ENCODE measurements at regions not wholly inside any gene's neighbourhood (a gene's known extent, or its start where the extent isn't known, plus 50 kb on each side); places are given as distances from the start of the nearest gene placed in this dataset.

- no peak overlapping the region for H3K9ac ChIP-seq (ENCODE audit: low read depth, low read length)
- H3K36me3 ChIP-seq (ENCODE audit: control insufficient read depth, insufficient read depth, low read length) = no peaks in the 10 kb centered on the region
- no peaks in the 10 kb centered on the region for H3K4me1 ChIP-seq (ENCODE audit: control insufficient read depth, insufficient read depth, low read length)
- no peaks in the 10 kb centered on the region for H3K27me3 ChIP-seq (ENCODE audit: control insufficient read depth, insufficient read depth, low read length)
- no peaks in the 10 kb centered on the region for H3K9me3 ChIP-seq (ENCODE audit: control insufficient read depth, insufficient read depth, low read length)
- H3K4me3 ChIP-seq (ENCODE audit: low read depth, low read length) = no peak overlapping the region
Measured at GRCh38 chr1:208581209-208581608, 337.0 kb upstream of the PLXNA2 start.

- Histone ChIP-seq H3K36me3 (ENCODE audit: control insufficient read depth, insufficient read depth, low read length) (no peaks in the 10 kb centered on the region), H3K4me3 (ENCODE audit: low read depth, low read length) (no peak overlapping the region), H3K9ac (ENCODE audit: low read depth, low read length) (no peak overlapping the region), H3K9me3 (ENCODE audit: control insufficient read depth, insufficient read depth, low read length) (no peaks in the 10 kb centered on the region), H3K4me1 (ENCODE audit: control insufficient read depth, insufficient read depth, low read length) (no peaks in the 10 kb centered on the region), H3K27me3 (ENCODE audit: control insufficient read depth, insufficient read depth, low read length) (no peaks in the 10 kb centered on the region)
Measured at GRCh38 chr1:208581667-208582066, 337.5 kb upstream of the PLXNA2 start.

DNA sequence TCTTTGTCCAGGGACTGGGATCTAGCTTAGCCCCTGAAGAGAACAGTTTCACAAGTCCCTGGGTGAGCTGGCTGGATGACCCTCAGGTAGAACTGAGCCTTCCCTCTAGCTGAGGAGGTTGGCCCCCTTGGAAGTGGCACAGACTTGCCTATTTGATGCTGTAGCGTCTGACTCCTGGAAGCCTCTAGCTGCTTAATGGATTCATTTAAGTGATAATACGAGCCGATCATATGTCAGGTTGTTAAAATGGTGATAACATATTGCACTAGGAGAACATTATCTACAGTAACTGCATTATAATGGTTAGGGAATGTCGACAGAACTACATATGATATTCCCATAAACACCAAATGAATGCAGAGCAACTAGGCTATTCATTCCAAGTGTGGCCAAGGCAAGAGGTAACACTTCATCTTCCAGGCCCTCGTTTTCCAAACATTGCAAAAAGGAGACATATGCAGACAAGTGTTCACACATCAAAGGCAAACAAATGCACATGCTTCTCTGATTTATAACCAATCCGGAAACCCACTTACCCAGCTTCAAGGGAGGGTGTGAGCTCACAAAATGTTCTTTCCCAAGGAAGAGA lies 340.1 kb upstream of the PLXNA2 start:
- H3K9me3 ChIP-seq (ENCODE audit: control insufficient read depth, insufficient read depth, low read length) = no peaks in the 10 kb centered on the region
- no peak overlapping the region for H3K9ac ChIP-seq (ENCODE audit: low read depth, low read length)
- no peaks in the 10 kb centered on the region for H3K27me3 ChIP-seq (ENCODE audit: control insufficient read depth, insufficient read depth, low read length)
- H3K36me3 ChIP-seq (ENCODE audit: control insufficient read depth, insufficient read depth, low read length) = no peaks in the 10 kb centered on the region
- H3K4me1 ChIP-seq (ENCODE audit: control insufficient read depth, insufficient read depth, low read length) = no peaks in the 10 kb centered on the region
- H3K4me3 ChIP-seq (ENCODE audit: low read depth, low read length) = no peak overlapping the region

GRCh38 chr1:208587110-208587509 lies 342.9 kb upstream of the PLXNA2 start:
- H3K36me3 ChIP-seq (ENCODE audit: control insufficient read depth, insufficient read depth, low read length) = no peaks in the 10 kb centered on the region
- H3K9me3 ChIP-seq (ENCODE audit: control insufficient read depth, insufficient read depth, low read length) = no peaks in the 10 kb centered on the region
- no peaks in the 10 kb centered on the region for H3K4me1 ChIP-seq (ENCODE audit: control insufficient read depth, insufficient read depth, low read length)
- H3K27me3 ChIP-seq (ENCODE audit: control insufficient read depth, insufficient read depth, low read length) = no peaks in the 10 kb centered on the region
- H3K9ac ChIP-seq (ENCODE audit: low read depth, low read length) = no peak overlapping the region
- H3K4me3 ChIP-seq (ENCODE audit: low read depth, low read length) = no peak overlapping the region

DNA sequence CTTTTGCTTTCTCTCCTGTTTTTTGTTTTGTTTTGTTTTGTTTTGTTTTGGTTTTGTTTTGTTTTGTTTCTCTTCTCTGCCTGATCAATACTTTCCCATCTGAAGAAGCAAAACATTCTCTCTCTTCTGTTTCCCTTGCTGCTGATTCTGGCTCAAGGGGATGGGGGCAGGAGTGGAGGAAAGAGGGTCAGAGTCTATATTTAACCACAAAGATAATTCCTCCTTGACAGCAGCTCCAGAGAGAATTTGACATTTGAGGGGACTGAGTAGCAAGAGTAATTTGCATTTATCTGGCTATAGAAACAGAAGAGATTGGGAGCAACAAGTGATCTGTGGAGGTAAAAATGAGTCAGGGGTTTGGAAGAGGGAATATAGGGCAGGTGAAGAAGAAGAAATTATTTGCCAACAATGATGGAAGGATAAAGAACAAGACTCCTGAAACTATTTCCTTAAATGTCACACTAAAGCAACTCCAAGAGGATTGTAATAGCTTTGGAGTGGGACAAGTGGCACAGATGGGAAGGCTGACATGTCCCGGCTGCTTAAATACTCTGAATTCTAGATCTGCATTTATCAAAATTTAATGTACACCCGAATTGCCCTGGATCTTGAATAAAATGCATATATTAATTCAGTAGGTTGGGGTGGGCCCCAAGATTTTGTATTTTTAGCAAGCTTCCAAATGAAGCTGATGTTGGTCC lies 349.3 kb upstream of the PLXNA2 start:
- no peaks in the 10 kb centered on the region for H3K27me3 ChIP-seq (ENCODE audit: control insufficient read depth, insufficient read depth, low read length)
- H3K4me3 ChIP-seq (ENCODE audit: low read depth, low read length) = no peak overlapping the region
- H3K36me3 ChIP-seq (ENCODE audit: control insufficient read depth, insufficient read depth, low read length) = no peaks in the 10 kb centered on the region
- H3K4me1 ChIP-seq (ENCODE audit: control insufficient read depth, insufficient read depth, low read length) = peaks cover 2% of the 10 kb centered on the region
- no peaks in the 10 kb centered on the region for H3K9me3 ChIP-seq (ENCODE audit: control insufficient read depth, insufficient read depth, low read length)
- H3K9ac ChIP-seq (ENCODE audit: low read depth, low read length) = no peak overlapping the region

DNA sequence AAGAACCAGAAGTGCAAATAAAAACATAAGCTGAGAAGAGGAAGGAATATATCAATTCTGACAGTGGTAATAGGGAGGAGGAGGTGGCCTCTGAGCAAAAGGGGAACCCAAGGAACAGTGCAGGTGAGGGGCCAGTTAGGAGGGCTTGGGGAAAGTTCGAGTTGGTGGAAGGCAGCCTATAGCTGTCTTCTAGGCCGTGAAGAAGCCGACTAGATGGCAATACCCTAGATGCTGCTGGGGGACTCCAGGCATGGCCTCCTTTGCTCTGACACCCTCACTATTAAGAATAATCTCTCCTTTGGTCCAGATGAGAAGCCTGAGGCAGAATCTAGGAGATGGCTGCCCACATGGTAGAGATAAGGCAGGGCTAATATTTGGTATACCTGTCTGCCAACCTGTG lies 351.1 kb upstream of the PLXNA2 start:
- Histone ChIP-seq H3K4me1 (ENCODE audit: control insufficient read depth, insufficient read depth, low read length) (peaks cover 10% of the 10 kb centered on the region), H3K27me3 (ENCODE audit: control insufficient read depth, insufficient read depth, low read length) (no peaks in the 10 kb centered on the region), H3K4me3 (ENCODE audit: low read depth, low read length) (no peak overlapping the region), H3K9ac (ENCODE audit: low read depth, low read length) (no peak overlapping the region), H3K36me3 (ENCODE audit: control insufficient read depth, insufficient read depth, low read length) (no peaks in the 10 kb centered on the region), H3K9me3 (ENCODE audit: control insufficient read depth, insufficient read depth, low read length) (no peaks in the 10 kb centered on the region)

DNA sequence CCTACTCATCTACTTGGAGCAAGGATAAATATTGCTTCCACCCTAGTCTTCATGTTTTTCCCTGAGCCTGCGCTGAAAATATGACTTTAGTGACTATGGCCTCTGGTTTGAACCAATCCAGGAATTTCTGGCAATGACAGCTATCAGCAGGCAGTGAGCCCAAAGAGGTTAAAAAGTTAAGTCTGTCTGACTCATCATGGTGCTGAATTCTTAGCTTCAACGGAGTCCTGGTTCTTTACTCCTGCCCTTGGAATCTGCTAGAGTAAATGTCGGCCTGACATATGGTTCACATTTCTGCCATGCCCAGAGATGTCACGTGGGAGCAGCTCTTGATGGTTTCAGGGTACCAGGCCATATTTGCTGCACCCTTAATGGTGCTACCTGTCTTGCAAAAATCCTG lies 351.6 kb upstream of the PLXNA2 start:
- H3K4me3 ChIP-seq (ENCODE audit: low read depth, low read length) = no peak overlapping the region
- H3K9me3 ChIP-seq (ENCODE audit: control insufficient read depth, insufficient read depth, low read length) = no peaks in the 10 kb centered on the region
- no peaks in the 10 kb centered on the region for H3K36me3 ChIP-seq (ENCODE audit: control insufficient read depth, insufficient read depth, low read length)
- no peak overlapping the region for H3K9ac ChIP-seq (ENCODE audit: low read depth, low read length)
- peaks cover 16% of the 10 kb centered on the region for H3K4me1 ChIP-seq (ENCODE audit: control insufficient read depth, insufficient read depth, low read length)
- H3K27me3 ChIP-seq (ENCODE audit: control insufficient read depth, insufficient read depth, low read length) = no peaks in the 10 kb centered on the region

GRCh38 chr1:208597571-208597970 lies 353.4 kb upstream of the PLXNA2 start:
- Histone ChIP-seq H3K9me3 (ENCODE audit: control insufficient read depth, insufficient read depth, low read length) (no peaks in the 10 kb centered on the region), H3K27me3 (ENCODE audit: control insufficient read depth, insufficient read depth, low read length) (no peaks in the 10 kb centered on the region), H3K4me1 (ENCODE audit: control insufficient read depth, insufficient read depth, low read length) (peaks cover 25% of the 10 kb centered on the region), H3K9ac (ENCODE audit: low read depth, low read length) (no peak overlapping the region), H3K36me3 (ENCODE audit: control insufficient read depth, insufficient read depth, low read length) (no peaks in the 10 kb centered on the region), H3K4me3 (ENCODE audit: low read depth, low read length) (no peak overlapping the region)

DNA sequence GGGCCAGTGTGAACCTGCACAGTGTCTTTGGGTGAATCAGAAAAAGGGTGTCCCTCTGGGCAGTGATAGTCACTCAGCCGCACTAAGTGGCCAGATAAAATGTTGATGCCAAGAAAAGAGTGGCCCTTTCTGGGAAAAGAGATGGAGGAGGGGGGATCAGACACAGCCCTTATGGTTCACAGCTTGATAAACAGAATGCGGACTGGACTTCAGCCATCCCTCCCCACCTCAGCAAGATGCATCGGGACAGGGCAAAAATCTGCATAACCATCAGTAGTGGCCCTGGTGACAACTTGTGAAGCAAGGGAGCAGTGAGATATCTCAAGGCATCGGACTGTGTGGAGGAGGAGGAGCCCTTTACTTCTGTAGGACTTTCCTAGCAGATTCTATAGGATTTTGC lies 353.8 kb upstream of the PLXNA2 start:
- no peaks in the 10 kb centered on the region for H3K27me3 ChIP-seq (ENCODE audit: control insufficient read depth, insufficient read depth, low read length)
- H3K9me3 ChIP-seq (ENCODE audit: control insufficient read depth, insufficient read depth, low read length) = no peaks in the 10 kb centered on the region
- no peak overlapping the region for H3K4me3 ChIP-seq (ENCODE audit: low read depth, low read length)
- no peak overlapping the region for H3K9ac ChIP-seq (ENCODE audit: low read depth, low read length)
- H3K36me3 ChIP-seq (ENCODE audit: control insufficient read depth, insufficient read depth, low read length) = no peaks in the 10 kb centered on the region
- H3K4me1 ChIP-seq (ENCODE audit: control insufficient read depth, insufficient read depth, low read length) = peaks cover 25% of the 10 kb centered on the region

DNA sequence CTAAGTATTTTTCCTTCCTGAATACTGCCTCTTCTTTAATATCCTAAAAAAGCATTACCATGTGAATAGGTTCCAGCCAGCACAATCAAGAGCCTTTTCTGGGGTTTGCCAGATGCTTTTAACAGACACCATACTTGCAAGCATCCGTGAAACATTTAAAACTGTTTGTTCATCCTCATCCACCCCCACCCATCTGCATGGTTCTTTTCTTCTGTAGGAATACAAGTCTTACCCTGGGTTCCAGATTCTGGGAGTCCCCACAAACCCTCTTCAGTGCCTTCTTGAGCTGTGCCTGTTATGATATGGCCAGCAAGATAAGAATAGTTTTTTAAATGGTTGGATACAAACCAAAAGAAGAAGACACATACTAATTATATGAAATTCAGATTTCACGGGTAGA lies 354.9 kb upstream of the PLXNA2 start:
- Histone ChIP-seq H3K9ac (ENCODE audit: low read depth, low read length) (no peak overlapping the region), H3K36me3 (ENCODE audit: control insufficient read depth, insufficient read depth, low read length) (no peaks in the 10 kb centered on the region), H3K4me3 (ENCODE audit: low read depth, low read length) (no peak overlapping the region), H3K9me3 (ENCODE audit: control insufficient read depth, insufficient read depth, low read length) (no peaks in the 10 kb centered on the region), H3K4me1 (ENCODE audit: control insufficient read depth, insufficient read depth, low read length) (peaks cover 25% of the 10 kb centered on the region), H3K27me3 (ENCODE audit: control insufficient read depth, insufficient read depth, low read length) (no peaks in the 10 kb centered on the region)

DNA sequence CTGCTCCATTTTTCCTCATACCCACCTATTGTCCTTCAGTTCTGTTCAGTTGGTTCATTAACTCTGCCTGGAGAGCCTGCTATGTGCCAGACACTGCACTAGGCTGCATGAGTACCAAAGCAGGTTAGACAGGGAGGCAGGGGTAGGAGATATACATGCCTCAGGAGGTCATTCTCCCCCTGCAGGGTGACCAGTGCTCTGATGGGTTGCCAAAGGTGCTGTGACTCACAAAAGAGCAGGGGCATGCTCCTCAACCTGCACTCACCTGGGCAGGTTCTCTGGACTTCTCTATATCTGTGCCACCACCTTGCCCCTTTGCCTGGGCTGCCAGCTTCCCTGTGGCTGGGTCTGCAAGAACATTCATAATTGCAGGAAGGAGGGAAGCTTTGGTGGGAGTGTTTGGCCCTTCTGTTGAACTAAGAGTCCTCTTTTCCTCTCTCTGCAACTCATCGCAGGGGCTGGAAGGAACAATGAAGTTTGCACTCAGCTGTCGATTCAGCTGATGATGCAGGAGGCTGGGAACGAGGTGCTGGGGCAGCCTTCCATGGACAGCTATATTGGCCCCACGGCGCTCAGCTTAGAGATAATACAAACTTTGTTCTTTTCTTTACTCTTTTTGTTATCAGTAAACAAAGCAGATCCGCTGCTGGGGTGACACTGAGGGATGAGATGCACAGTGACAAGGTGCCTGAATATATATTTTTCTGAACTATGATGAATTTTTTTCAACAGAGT lies 356.4 kb upstream of the PLXNA2 start:
- Histone ChIP-seq H3K9me3 (ENCODE audit: control insufficient read depth, insufficient read depth, low read length) (no peaks in the 10 kb centered on the region), H3K4me3 (ENCODE audit: low read depth, low read length) (no peak overlapping the region), H3K36me3 (ENCODE audit: control insufficient read depth, insufficient read depth, low read length) (no peaks in the 10 kb centered on the region), H3K9ac (ENCODE audit: low read depth, low read length) (no peak overlapping the region), H3K27me3 (ENCODE audit: control insufficient read depth, insufficient read depth, low read length) (no peaks in the 10 kb centered on the region), H3K4me1 (ENCODE audit: control insufficient read depth, insufficient read depth, low read length) (peaks cover 25% of the 10 kb centered on the region)

- H3K4me1 ChIP-seq (ENCODE audit: control insufficient read depth, insufficient read depth, low read length) = peaks cover 25% of the 10 kb centered on the region
Measured at GRCh38 chr1:208601561-208601960, 357.4 kb upstream of the PLXNA2 start.

More at GRCh38 chr1:208601561-208601960, 357.4 kb upstream of the PLXNA2 start:
- Histone ChIP-seq H3K36me3 (ENCODE audit: control insufficient read depth, insufficient read depth, low read length) (no peaks in the 10 kb centered on the region), H3K27me3 (ENCODE audit: control insufficient read depth, insufficient read depth, low read length) (no peaks in the 10 kb centered on the region), H3K4me3 (ENCODE audit: low read depth, low read length) (no peak overlapping the region), H3K9me3 (ENCODE audit: control insufficient read depth, insufficient read depth, low read length) (no peaks in the 10 kb centered on the region), H3K9ac (ENCODE audit: low read depth, low read length) (no peak overlapping the region)
